Astrocyte of the cerebellum (primary cell): ENCODE measurements at regions not wholly inside any gene's neighbourhood (a gene's known extent, or its start where the extent isn't known, plus 50 kb on each side); places are given as distances from the start of the nearest gene placed in this dataset.

Experiments
- DNase-seq: peaks from one replicate; pipeline ENCODE4 v3.0.0-alpha.2; 2011; ENCODE audit warnings: low read depth
- H3K4me3 ChIP-seq: 2 replicates; pipeline ENCODE4 v1.5.1; 2011; ENCODE audit warnings: mild to moderate bottlenecking, low read depth, low read length, moderate library complexity
- CTCF ChIP-seq: IDR thresholded peaks from 2 replicates; pipeline ENCODE4 v1.5.1; 2012; ENCODE audit warnings: low read length, low read depth, moderate library complexity, mild to moderate bottlenecking; ENCODE audit errors: missing control alignments
- in situ Hi-C: cut with HindIII; loops from 2 replicates; pipeline ENCODE4 v1.10.0; 2017; ENCODE audit warnings: low sequenced_read_pairs

DNA sequence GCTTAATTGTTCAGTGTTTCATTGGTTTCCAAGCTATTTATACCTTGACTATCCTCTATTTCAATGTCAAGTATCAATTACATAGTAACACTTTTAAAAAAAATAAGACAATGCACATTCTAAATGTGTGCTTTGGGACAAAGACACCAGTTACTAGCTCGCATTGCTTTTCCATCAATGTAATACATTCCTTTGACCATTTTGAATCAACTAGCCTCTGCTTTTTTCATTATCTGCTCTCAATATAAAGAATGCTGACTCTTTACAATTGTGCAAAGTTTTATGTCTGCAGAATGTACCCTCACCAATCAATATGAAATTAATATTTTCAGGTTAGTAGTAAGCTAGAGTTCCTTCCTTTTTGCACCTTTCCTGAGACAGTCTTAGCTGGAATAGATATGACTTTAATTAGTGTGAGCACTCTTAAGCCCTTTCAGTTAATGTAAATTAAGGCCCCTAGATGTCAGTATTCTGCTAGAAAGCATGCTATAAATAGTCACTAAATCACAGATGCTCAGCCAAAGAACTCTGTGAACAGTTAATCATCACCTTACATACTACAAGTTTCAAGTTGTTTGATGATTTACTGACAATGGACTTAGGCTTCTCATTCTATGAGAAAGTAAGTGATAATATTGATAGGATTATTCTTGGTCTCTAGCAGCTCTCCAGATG lies 413.6 kb downstream of the PTH2R start:
- DNase-seq = no peak
- H3K4me3 ChIP-seq = no peak overlapping the region
- TF ChIP-seq CTCF = peak; percentile 2
- in situ Hi-C loops = no loop called here

- TF ChIP-seq CTCF = no peak
- in situ Hi-C loops = no loop called here
- no peak for DNase-seq
- H3K4me3 ChIP-seq = no peak overlapping the region
Measured at GRCh38 chr2:208827109-208827508, 420.5 kb downstream of the PTH2R start.

DNA sequence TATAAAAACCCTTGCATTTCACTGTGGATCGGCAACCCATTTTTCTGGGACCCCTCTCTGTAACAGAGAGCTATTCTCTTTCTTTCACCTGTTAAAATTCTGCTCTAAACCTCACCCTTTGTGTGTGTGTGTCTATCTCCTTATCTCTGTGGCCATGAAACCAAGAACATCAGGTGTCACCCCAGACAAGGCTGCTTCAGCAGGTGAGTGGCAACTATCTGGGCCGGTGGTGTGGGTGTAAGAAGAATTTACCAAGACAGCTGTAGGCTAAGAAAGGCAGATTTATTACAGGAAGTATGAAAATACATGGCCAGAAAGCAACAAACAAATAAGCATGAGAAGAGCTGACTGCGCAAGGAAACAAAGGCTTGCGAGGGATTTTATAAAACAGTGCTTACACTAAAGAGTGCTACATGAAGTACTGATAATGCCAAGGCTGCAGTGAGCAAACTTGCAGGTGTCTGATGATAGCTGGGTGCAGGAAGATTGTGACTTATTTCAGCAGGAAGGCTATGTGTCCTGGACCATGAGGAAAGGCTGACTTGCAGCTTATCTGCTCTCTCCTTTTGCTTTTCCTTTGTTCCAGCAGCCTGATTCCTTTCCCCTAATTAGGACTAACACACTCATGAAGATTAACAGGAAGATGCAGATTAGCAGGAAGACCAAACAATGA lies 421.1 kb downstream of the PTH2R start:
- no peak overlapping the region for H3K4me3 ChIP-seq
- no peak for TF ChIP-seq CTCF
- no peak for DNase-seq
- in situ Hi-C loops = no loop called here

GRCh38 chr2:208830203-208830602 lies 423.6 kb downstream of the PTH2R start:
- H3K4me3 ChIP-seq = no peak overlapping the region
- no peak for TF ChIP-seq CTCF
- in situ Hi-C loops = no loop called here
- DNase-seq = no peak

GRCh38 chr2:208847651-208848050 lies 441.1 kb downstream of the PTH2R start:
- DNase-seq = no peak

GRCh38 chr2:208854717-208855116 lies 448.1 kb downstream of the PTH2R start:
- DNase-seq = no peak
- in situ Hi-C loops = no loop called here
- no peak overlapping the region for H3K4me3 ChIP-seq
- TF ChIP-seq CTCF = no peak

More at GRCh38 chr2:208847651-208848050, 441.1 kb downstream of the PTH2R start:
- no peak for TF ChIP-seq CTCF
- in situ Hi-C loops = loop anchor here (5.0 kb wide), 1 partner anchor 80 kb away; no protein-coding TSS in a partner anchor
- H3K4me3 ChIP-seq = no peak overlapping the region
